ENCODE measurements at regions not wholly inside any gene's neighbourhood (a gene's known extent, or its start where the extent isn't known, plus 50 kb on each side); places are given as distances from the start of the nearest gene placed in this dataset.

GRCh38 chr6:98657764-98658163, 176.6 kb upstream of the POU3F2 start:
- no peak overlapping the region for H3K9ac ChIP-seq
- no peak overlapping the region for H3K27ac ChIP-seq
- H3K9me3 ChIP-seq (ENCODE audit: low read depth), result no peaks in the 10 kb centered on the region
- H3K27me3 ChIP-seq (replicated peaks; ENCODE audit: insufficient read depth), result no peaks in the 10 kb centered on the region
- H4K20me1 ChIP-seq (ENCODE audit: insufficient read depth), result no peaks in the 10 kb centered on the region
- in situ Hi-C loops (cut with MboI), result no loop called here
- no peaks in the 10 kb centered on the region for H3K36me3 ChIP-seq (ENCODE audit: low read depth)
- 24 to 31% methylated on average over 5 of the region's 5 CpGs for WGBS, 2 experiments (ENCODE audit: low coverage in 1 of 2, low lambda C conversion rate in 2 of 2, missing lambda C conversion rate in 2 of 2)
- TF ChIP-seq EZH2phosphoT487 (IDR thresholded peaks at IDR 0.05; ENCODE audit: insufficient read depth, low read depth), result no peak
- TF ChIP-seq EZH2 (IDR thresholded peaks at IDR 0.05; ENCODE audit: insufficient read depth, poor library complexity, severe bottlenecking), result no peak
- peak; percentile 58 for DNase-seq
- no peaks in the 10 kb centered on the region for H3F3A ChIP-seq (ENCODE audit: insufficient read depth)
- H3K79me2 ChIP-seq (ENCODE audit: insufficient read depth), result no peaks in the 10 kb centered on the region
- H3K4me3 ChIP-seq, result no peak overlapping the region
- H3K4me2 ChIP-seq (ENCODE audit: unreplicated experiment), result no peak overlapping the region
- H3K9me2 ChIP-seq (ENCODE audit: insufficient read depth), result no peaks in the 10 kb centered on the region
- H3K4me1 ChIP-seq (ENCODE audit: insufficient read depth), result no peaks in the 10 kb centered on the region
- no peak overlapping the region for H2AFZ ChIP-seq

GRCh38 chr6:98669371-98669770, 165.0 kb upstream of the POU3F2 start:
- Histone ChIP-seq H3K4me3 (no peak overlapping the region), H4K20me1 (ENCODE audit: insufficient read depth) (no peaks in the 10 kb centered on the region), H3K4me1 (ENCODE audit: insufficient read depth) (no peaks in the 10 kb centered on the region), H2AFZ (no peak overlapping the region), H3K9me2 (ENCODE audit: insufficient read depth) (no peaks in the 10 kb centered on the region), H3F3A (ENCODE audit: insufficient read depth) (no peaks in the 10 kb centered on the region), H3K79me2 (ENCODE audit: insufficient read depth) (no peaks in the 10 kb centered on the region), H3K27ac (no peak overlapping the region), H3K9ac (no peak overlapping the region), H3K9me3 (ENCODE audit: low read depth) (no peaks in the 10 kb centered on the region), H3K36me3 (ENCODE audit: low read depth) (no peaks in the 10 kb centered on the region), H3K4me2 (ENCODE audit: unreplicated experiment) (no peak overlapping the region), H3K27me3 (replicated peaks; ENCODE audit: insufficient read depth) (no peaks in the 10 kb centered on the region)
- in situ Hi-C loops (cut with MboI), result no loop called here
- no peak for DNase-seq
- TF ChIP-seq EZH2 (IDR thresholded peaks at IDR 0.05; ENCODE audit: insufficient read depth, poor library complexity, severe bottlenecking) (no peak), EZH2phosphoT487 (IDR thresholded peaks at IDR 0.05; ENCODE audit: insufficient read depth, low read depth) (no peak)

- no peaks in the 10 kb centered on the region for H4K20me1 ChIP-seq (ENCODE audit: insufficient read depth)
- no peaks in the 10 kb centered on the region for H3K27me3 ChIP-seq (replicated peaks; ENCODE audit: insufficient read depth)
- TF ChIP-seq EZH2phosphoT487 (IDR thresholded peaks at IDR 0.05; ENCODE audit: insufficient read depth, low read depth) (no peak), EZH2 (IDR thresholded peaks at IDR 0.05; ENCODE audit: insufficient read depth, poor library complexity, severe bottlenecking) (no peak)
- no peak overlapping the region for H3K4me2 ChIP-seq (ENCODE audit: unreplicated experiment)
- no peak overlapping the region for H2AFZ ChIP-seq
- in situ Hi-C loops (cut with MboI), result no loop called here
- H3K9me3 ChIP-seq (ENCODE audit: low read depth), result no peaks in the 10 kb centered on the region
- H3K79me2 ChIP-seq (ENCODE audit: insufficient read depth), result no peaks in the 10 kb centered on the region
- no peak overlapping the region for H3K9ac ChIP-seq
- H3K36me3 ChIP-seq (ENCODE audit: low read depth), result no peaks in the 10 kb centered on the region
- H3F3A ChIP-seq (ENCODE audit: insufficient read depth), result no peaks in the 10 kb centered on the region
- no peak overlapping the region for H3K4me3 ChIP-seq
- DNase-seq, result no peak
- H3K4me1 ChIP-seq (ENCODE audit: insufficient read depth), result no peaks in the 10 kb centered on the region
- no peaks in the 10 kb centered on the region for H3K9me2 ChIP-seq (ENCODE audit: insufficient read depth)
- WGBS, 2 experiments (ENCODE audit: low coverage in 1 of 2, low lambda C conversion rate in 2 of 2, missing lambda C conversion rate in 2 of 2), result 25% methylated on average over 3 of the region's 3 CpGs
- no peak overlapping the region for H3K27ac ChIP-seq
These were observed 164.2 kb upstream of the POU3F2 start for GRCh38 chr6:98670045-98670746.

- H3K9me2 ChIP-seq (ENCODE audit: insufficient read depth), result no peaks in the 10 kb centered on the region
- H3K9ac ChIP-seq, result no peak overlapping the region
- no peaks in the 10 kb centered on the region for H4K20me1 ChIP-seq (ENCODE audit: insufficient read depth)
- no peak for DNase-seq
- no peaks in the 10 kb centered on the region for H3K9me3 ChIP-seq (ENCODE audit: low read depth)
- no peaks in the 10 kb centered on the region for H3F3A ChIP-seq (ENCODE audit: insufficient read depth)
- in situ Hi-C loops (cut with MboI), result no loop called here
- H3K4me3 ChIP-seq, result no peak overlapping the region
- H3K27me3 ChIP-seq (replicated peaks; ENCODE audit: insufficient read depth), result no peaks in the 10 kb centered on the region
- no peak overlapping the region for H2AFZ ChIP-seq
- no peaks in the 10 kb centered on the region for H3K36me3 ChIP-seq (ENCODE audit: low read depth)
- no peaks in the 10 kb centered on the region for H3K4me1 ChIP-seq (ENCODE audit: insufficient read depth)
- TF ChIP-seq EZH2 (IDR thresholded peaks at IDR 0.05; ENCODE audit: insufficient read depth, poor library complexity, severe bottlenecking) (no peak), EZH2phosphoT487 (IDR thresholded peaks at IDR 0.05; ENCODE audit: insufficient read depth, low read depth) (no peak)
- H3K27ac ChIP-seq, result no peak overlapping the region
- 18 to 26% methylated on average over 1 of the region's 1 CpG for WGBS, 2 experiments (ENCODE audit: low coverage in 1 of 2, low lambda C conversion rate in 2 of 2, missing lambda C conversion rate in 2 of 2)
- H3K4me2 ChIP-seq (ENCODE audit: unreplicated experiment), result no peak overlapping the region
- no peaks in the 10 kb centered on the region for H3K79me2 ChIP-seq (ENCODE audit: insufficient read depth)
These were observed 161.5 kb upstream of the POU3F2 start for GRCh38 chr6:98672681-98673475.

Measured in GM23248 (cell line).